AG09319 (cell line): ENCODE measurements at regions not wholly inside any gene's neighbourhood (a gene's known extent, or its start where the extent isn't known, plus 50 kb on each side); places are given as distances from the start of the nearest gene placed in this dataset.

ENCODE experiments used
- DNase-seq: peaks from one replicate; pipeline ENCODE4 v3.0.0-alpha.2; 2010; ENCODE audit warnings: low read depth; ENCODE audit errors: extremely low read depth
- TF ChIP-seq, protein P1 (sequence below): IDR thresholded peaks from 2 replicates; pipeline ENCODE4 v1.5.1; 2011; ENCODE audit warnings: low read depth, mild to moderate bottlenecking, inconsistent platforms, low read length, moderate library complexity

GRCh38 chr21:17727361-17727760 lies 91.8 kb downstream of the C21orf91 start:
- no peak for DNase-seq
- TF ChIP-seq, protein P1, sequence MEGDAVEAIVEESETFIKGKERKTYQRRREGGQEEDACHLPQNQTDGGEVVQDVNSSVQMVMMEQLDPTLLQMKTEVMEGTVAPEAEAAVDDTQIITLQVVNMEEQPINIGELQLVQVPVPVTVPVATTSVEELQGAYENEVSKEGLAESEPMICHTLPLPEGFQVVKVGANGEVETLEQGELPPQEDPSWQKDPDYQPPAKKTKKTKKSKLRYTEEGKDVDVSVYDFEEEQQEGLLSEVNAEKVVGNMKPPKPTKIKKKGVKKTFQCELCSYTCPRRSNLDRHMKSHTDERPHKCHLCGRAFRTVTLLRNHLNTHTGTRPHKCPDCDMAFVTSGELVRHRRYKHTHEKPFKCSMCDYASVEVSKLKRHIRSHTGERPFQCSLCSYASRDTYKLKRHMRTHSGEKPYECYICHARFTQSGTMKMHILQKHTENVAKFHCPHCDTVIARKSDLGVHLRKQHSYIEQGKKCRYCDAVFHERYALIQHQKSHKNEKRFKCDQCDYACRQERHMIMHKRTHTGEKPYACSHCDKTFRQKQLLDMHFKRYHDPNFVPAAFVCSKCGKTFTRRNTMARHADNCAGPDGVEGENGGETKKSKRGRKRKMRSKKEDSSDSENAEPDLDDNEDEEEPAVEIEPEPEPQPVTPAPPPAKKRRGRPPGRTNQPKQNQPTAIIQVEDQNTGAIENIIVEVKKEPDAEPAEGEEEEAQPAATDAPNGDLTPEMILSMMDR: no peak

GRCh38 chr21:17726047-17726829 lies 92.9 kb downstream of the C21orf91 start:
- no peak for DNase-seq
- TF ChIP-seq, protein P1: no peak

GRCh38 chr21:17725339-17725738 lies 93.8 kb downstream of the C21orf91 start:
- no peak for DNase-seq
- TF ChIP-seq, protein P1: no peak

GRCh38 chr21:17712887-17713286 lies 100.2 kb upstream of the BTG3 start:
- TF ChIP-seq, protein P1: no peak
- DNase-seq: no peak

DNA sequence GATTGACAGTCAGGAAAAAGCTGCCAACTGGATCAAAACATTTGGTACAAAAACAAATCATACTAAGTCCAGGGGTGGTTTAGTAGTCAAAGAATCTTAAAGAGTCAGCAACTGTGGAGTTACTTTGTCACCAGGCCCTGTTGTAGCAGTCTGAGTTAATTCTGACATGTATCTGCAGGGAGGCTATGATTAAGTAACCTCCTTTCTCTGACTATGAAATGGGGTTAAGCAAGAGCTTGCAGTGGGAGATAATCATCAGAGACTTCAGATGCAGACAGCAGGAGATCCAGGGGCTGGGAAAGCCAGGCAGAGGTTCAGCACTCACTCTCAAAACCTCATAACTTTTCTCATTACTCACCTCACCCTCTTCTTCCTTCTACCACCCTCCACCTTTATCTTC lies 99.2 kb upstream of the BTG3 start:
- DNase-seq: no peak

GRCh38 chr21:17709266-17709611 lies 96.5 kb upstream of the BTG3 start:
- no peak for DNase-seq
- TF ChIP-seq, protein P1: no peak

More for the DNA sequence above, 99.2 kb upstream of the BTG3 start:
- TF ChIP-seq, protein P1: no peak

GRCh38 chr21:17708522-17709265 lies 96.0 kb upstream of the BTG3 start:
- TF ChIP-seq, protein P1: no peak
- no peak for DNase-seq
